ENCODE measurements at regions not wholly inside any gene's neighbourhood (a gene's known extent, or its start where the extent isn't known, plus 50 kb on each side); places are given as distances from the start of the nearest gene placed in this dataset.

DNA sequence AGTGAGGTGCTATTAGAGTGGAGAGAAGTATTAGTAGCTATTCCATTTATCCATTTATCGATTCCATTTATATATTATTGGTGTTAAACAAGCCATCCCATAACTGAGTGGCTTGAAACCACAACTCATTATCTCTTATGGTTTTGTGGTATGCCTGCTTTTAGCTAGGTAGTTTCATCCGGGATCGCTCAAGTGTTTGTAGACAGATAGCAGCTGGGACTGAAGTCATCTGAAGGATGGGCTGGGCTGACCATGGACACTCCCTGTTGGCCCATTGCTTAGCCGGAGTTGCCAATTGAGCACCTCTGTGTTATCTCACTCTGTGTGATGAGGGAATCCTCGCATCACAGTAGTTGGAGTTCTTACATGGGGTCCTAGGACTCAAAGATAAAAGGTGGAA is 622.5 kb downstream of the PLA2G4A start:
- no peak for DNase-seq

DNA sequence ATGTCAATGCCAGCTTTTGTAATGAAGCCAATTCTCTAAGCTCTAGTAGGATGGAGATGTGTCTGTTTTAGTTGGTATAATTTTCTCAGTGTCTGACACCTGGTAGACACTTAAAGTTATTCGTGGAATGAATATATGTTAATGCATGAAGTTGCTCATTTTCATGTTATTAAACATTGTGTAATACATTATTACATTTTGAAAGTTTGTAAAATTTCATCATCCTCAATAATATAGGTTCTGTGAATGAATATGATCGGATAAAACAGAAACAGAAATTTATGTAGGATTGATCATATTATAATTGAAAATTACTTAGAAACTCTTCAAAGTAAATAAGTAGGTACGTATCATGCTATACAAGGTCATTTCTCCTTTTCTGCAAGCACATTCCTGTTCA is 625.3 kb downstream of the PLA2G4A start:
- no peak for DNase-seq

DNA sequence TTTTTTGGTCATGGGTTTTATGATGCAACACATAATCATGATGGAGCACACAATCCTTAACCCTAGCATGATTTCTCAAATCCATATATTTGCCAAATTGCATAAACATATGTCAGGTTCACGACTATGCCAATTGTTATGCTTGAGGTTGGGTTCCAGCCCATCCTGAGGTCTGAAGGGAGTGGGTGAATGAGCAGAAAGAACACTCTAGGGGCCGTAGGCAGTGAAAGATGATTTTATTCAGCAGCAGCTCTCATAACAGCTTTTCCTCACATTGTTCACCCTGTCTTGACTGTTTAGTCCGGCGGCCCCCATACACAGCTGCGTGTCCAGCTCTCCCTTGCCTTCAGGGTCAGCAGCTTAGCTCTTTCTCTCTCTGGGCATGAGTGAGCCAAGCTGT is 627.7 kb downstream of the PLA2G4A start:
- no peak for DNase-seq

DNA sequence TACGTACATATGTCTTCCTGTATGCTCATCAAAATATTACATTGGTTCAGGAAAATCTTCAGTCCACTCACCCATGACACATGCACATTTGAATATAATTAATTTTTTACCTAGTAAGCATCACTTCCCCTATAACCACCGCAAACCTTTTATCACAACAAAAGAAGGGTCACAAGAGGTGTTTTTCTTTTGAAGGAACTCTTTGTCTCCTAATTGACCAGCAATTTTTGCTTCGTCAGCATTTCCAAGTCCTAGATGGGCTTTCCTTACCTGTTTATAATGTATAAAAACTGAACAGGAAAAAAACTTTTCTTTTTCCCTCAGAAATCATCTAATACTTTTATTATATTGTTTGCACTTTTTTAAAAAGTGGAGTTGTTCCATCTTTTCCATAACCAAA is 631.3 kb downstream of the PLA2G4A start:
- no peak for DNase-seq

DNA sequence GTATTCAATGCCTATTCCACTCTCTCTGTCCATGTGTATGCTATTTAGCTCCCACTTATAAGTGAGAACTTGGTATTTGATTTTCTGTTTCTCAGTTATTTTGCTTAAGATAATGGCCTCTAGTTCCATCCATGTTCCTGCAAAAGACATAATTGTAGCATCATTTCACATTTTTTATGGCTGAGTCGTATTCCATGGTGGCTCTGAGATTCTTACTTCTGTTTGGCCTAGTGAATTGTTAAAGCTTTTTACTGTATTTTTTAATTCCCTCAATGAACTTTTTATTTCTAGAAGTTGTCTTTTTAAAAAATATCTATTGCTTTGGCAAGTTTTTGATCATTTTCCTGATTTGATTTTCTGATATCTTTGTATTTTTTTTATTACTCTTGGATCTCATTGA is 635.6 kb downstream of the PLA2G4A start:
- DNase-seq, result no peak

DNA sequence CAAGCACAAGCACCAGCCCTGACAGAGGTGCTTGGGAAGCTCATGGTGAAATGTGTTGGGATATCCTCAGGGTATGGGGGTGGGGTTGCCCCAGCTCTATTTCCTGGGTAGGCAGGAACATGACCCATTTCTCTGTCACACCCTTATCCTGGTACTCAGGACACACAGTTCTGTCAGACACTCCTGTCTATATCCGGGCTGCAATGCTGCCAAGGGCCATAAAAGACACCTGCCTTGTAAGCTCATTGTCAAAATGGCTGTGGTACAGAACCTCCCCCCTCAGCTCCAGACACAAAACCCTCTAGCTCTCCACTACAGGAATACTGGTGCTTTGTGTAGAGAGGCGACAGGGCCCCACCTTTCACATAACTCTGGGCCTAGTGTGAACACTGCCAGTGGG is 636.7 kb downstream of the PLA2G4A start:
- DNase-seq, result no peak

DNA sequence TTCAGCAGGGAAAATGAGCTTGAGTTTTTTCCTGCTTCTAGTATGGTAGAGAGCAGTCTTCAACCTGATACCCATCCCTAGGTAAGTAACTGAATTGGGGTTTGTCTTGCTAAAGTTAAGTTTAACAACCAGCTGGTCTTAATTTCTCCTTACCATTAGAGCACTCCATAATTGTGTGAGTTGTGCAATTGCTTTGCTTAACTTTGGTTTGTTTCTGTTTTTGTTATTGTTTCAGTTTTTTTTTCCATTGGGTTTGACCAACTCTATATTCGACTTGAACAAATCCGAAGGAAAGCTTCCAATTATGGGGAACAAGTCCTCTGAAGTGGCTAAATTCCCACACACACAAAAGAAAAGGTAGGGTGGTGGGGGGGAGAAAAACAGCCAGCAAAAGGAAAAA is 641.1 kb downstream of the PLA2G4A start:
- DNase-seq, result no peak

DNA sequence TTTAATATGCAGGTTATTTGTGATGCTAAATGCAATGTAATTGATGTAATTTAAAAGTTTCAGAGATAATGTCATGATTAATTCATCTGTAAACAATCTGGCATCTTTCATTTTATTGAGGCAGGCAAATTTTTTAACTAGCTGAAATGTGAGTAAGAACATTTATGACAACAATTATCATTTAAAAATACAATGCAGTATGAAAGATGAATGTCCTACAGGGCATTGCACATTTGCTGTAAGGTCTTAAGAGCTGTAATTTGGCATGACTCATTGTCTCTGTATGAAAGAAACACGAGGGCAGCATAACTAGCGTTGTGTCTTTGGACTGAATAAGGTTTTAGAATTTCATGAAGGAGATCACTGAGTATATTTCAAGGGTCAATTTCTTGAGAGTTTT is 642.8 kb downstream of the PLA2G4A start:
- no peak for DNase-seq

DNA sequence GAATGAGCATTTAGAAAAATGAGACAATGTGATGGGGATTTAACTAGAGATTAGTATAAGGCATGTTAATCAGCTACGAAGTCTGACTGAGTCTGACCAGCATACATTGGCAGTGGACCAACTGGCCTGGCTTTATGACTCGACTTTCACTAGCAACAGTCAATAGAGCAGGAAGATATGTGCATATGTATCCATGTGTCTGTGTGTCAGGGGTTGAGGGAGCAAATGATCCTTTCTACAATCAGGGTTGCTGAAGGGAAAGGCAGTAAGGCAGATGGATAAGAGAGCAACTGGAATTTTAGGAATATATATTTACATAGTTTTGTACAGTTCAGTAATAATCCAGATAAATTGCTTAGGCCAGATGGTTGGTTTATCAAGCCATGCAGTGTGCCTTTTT is 645.6 kb downstream of the PLA2G4A start:
- no peak for DNase-seq

DNA sequence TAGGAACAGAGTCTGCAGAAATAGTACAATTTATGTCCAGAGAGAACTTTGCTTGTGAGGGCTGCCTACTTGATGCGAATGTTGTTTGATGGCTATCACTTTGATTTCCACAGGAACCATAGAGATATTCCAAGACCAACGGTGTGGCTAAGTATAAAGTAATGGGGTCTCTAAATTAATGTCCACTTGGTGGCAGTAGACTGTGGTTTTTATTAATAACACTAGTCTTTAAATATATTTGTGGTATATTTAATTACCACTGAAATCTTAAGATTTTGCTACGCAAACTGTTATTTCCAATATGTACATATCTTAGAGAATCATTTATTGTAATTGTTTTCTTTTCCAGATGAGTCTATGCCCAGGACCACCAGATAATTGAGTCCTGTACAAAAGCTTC is 647.9 kb downstream of the PLA2G4A start:
- no peak for DNase-seq

DNA sequence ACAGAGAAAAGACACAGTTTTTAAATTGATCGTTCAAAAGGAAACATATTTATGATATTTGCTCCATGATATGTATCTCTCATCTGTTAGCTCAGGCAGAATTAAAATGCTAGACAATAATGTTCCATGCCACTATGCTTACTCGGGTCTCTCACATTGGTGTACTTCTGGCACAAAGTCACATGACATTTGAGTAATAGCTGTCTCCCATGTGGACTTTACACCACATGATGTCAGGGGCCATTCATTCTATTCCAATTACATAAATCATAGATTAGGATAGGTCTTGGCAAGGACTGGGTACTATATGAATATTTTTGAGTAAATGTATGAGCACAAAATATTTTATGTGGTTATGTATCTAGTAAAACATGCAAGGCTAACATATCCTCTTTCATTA is 648.4 kb downstream of the PLA2G4A start:
- no peak for DNase-seq

DNA sequence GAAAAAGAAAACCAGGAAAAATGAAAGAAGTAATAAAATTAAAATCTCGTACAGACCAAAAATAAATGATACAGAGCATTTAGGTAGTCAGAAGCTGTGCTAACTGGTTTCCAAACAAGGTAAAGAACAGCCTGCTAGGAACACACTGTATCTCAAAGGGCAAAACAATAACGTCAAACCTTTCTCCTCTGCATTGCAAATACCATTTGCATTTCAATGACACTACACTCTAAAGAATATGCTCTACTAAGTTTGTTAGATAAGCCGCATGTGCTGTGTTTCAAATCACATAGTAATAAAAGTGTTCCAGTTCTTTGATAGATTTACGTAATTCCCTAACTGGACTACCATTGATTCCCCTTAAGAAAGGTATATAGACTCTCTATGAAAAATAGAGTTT is 648.8 kb downstream of the PLA2G4A start:
- DNase-seq, result no peak

DNA sequence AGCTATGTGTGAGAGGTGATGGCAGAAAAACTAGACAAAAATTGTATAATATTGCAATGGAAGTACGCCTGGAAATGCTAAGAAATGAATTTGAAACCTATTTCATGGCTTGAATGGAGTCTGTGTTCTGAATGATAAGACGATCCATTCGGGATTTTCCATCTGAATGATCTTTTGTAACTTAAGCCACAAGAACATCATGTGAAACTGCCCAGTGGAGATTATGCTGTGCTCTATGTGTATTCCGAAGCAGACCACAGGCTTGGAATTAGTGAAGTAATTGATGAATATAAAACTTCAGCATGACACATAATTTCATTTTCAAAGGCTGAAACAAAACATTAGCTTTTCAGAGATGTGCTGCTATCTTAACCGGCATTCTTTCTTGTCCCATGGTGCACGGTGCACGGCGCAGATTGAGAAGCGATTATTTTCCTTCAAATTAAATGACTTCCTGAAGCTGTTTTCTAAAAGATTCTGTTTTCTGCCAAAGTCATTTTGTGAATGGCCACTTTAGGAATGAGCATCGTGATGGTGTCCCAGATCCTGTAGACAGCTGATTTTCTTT is 652.9 kb downstream of the PLA2G4A start:
- no peak for DNase-seq

DNA sequence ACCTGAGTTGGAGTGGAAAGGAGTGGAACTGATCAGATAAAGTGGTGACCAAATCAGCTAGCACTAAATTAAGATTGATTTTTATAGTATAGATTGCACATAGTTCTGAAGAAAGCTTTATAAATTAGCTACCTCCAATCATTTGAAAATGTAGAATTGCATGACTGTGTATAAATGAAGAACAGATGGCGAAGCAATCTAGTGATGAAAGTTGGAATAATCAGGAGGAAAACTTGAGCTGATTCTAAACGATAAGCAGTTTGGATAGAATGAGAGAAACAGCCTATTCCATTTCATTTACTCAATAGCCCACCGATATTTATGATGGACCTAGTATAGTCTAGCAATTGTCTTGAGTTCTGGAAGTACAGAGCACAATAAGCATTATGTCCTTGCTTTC is 661.5 kb downstream of the PLA2G4A start:
- no peak for DNase-seq

DNA sequence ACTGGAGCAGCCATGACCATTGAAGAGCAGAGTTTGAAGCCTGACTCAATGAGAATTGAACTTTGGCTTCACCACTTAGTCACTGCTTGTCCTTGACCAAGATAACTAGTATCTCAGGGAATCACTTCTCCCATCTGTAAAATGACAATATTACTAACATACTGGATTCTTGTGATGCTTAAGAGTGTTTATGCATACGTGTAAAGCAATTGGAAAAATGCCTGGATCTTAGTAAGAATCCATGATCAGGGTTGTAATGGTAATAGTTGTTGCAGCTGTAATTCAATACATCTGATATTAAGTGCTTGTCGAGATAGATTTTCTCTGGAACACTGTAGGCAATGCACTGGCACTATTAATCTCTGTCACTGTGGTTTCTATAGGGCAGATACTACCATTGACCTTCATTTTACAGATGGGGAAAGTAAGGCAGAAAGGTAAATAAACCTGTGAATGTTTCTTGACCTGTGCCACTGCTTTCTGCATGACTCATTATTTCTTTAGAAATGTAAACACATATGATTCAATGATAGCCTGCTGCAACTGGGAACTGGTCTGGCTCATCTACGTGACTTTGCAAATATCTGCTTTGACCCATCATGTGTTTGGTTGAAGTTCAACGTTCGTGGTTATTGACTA is 662.5 kb downstream of the PLA2G4A start:
- DNase-seq, result no peak

DNA sequence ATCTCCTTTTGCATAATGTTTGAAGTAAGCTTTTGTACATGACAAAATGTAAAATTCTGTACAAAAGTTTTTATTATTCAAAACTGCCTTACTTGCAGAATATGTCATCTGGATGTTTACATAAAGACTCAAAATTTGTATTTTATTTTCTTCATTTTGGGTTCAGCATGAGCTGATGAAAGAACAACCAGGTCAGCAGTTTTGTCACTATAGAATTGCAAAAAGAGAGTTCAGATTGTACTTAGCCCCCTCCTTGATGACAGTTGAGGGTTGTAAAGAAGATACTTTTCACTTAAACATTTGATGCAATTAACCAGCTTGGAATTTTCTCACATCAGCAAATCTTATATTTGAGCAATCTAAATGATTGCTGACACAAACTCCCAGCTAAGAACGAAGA is 669.3 kb downstream of the PLA2G4A start:
- no peak for DNase-seq

DNA sequence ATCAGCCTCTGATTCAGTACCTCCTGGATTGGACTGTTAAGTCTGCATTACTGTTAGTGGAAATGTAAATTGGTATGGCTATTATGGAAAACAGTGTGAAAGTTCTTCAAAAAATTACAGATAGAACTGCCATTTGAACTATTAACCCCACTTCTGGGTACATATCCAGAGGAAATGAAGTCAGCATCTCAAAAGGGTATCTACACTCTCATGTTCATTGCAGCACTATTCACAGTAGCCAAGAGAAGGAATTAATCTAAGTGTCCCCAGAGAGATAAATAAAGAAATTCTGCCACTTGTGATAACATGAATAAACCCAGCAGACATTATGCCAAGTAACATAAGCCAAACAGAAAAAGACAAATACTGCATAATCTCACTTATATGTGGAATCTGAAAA is 676.0 kb downstream of the PLA2G4A start:
- no peak for DNase-seq

DNA sequence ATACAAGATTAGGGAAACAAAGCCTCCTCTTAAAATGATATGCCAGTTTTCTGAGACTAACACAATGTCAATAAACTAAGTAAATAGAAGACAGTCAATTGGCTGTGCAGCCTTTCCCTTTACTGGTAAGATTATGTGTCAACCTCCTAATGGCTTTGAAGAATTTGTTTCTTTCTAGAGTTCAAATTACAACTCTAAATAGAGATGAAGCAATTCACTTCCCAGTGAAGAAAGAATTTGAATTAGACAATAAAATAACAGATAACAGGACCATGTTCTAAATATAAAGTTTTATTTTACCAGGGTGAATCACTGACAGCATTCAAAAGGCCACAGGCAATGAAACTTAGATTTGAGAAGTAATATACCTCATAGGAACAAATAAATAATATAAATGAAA is 680.3 kb downstream of the PLA2G4A start:
- no peak for DNase-seq

DNA sequence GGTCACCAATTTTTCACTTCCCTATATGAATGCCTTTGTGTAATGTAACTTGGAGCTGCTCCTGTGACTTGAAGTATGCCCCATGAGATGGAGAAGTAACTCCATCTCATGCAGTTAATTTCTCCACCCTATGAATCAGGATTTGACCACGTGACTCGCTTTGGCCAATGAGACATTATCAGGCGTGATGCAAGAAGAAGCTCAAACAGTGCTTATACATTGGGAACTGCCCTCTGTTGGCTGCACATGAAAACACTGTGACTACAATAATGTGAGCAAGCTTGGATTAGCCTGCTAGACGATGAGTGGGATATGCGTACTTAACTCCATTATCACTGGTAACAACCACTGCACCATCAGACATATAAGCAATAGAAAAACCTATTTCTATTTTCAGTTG is 684.4 kb downstream of the PLA2G4A start:
- DNase-seq, result no peak

DNA sequence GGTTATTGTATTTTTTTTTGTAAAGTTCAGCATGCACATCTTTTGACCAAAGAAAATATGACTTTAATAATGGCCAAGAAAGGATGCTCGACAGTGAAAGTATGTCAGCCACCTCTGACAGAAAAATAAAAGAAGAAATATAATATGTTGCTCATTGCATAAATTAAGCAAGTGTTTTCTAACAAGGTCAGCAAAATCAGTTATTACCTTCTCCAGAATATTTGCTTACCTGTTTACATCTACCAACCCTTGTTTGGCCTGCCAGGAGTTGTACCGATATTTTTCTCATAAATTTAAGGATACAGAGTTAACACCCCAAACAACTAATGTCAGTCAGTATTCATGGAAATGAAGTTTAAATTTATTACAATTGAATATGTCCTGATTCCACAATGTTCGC is 685.4 kb downstream of the PLA2G4A start:
- DNase-seq, result no peak

DNA sequence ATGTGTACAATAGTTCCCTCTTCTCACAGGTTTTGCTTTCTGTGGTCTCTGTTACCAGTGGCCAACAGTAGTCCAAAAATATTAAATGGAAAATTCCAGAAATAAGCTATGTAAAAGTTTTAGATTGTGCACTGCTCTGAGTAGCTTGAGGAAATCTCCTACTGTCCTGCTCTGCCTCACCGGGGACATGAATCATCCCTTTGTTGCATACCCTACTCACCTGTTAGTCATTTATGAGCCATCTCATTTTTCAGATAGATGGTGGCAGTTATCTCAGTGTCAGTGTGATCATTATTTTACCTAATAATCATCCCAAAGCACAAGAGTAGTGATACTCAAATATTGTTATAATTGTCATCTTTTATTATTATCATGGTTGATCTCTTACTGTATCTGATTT is 688.1 kb downstream of the PLA2G4A start:
- no peak for DNase-seq

DNA sequence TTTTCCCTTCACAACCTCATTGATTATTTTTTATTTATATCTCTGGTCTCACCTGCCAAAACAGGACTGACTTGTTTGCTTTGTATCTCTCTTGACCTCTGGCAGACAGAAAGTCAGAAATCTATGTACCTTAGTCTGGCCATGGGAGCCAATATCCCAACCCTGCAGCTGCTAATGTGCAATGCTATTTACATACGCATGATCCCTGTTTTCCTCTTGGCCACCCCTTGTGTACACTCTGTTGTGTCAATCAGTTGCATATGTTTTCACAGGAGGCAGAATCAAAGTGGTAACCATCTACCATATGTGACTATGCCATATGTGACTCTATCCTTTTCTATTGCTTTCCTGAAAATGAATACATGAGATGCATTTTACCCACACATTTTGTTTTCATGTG is 688.8 kb downstream of the PLA2G4A start:
- DNase-seq, result no peak

DNA sequence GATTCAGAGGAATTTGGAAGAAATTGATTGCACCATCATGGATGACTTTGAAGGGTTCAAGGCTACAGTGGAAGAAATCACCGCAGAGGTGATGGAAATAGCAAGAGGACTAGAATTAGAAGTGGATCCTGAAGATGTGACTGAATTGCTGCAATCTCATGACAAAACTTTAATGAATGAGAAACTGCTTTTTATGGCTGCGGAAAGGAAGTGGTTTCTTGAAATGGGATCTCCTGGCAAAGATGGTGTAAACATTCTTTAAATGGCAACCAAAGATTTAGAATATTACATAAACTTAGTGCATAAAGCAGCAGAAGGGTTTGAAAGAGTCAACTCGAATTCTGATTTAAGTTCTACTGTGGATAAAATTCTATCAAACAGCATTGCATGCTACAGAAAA is 698.6 kb downstream of the PLA2G4A start:
- DNase-seq, result no peak

DNA sequence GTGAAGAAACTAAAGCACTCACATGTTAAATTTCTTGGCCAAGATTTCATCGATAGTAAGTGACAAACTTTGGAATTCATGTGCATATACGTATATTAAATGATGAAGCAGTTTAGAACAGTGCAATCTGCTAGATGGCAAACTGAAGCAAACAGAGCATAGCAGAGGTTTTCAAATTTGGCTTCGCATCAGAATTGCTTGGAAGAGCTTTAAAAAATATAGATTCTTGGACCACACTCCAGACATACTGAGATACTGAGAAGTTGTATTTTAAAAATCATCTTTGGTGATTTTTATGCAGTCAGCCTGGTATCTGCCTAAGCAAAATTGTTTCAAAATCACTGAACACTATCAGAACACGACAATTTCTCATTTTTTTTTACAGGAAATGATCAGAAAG is 709.2 kb downstream of the PLA2G4A start:
- no peak for DNase-seq

DNA sequence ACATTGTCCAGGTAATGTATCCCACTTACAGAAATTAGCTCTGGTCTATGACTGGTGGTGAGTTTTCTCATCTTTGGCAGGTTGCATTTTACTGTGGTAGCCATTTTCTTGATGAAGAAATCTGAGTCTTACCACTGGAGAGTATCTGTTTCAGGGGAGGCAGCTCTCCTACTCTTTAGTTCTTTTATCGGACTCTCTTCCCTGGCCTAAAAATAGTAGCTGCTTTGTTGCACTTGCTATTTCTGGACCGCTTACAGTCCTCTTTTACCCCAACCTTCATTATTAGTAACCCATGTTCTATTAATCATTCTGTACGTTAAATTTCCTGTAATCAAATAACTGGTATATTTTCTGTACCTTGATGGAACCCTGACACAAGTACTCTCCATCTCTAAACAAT is 720.8 kb downstream of the PLA2G4A start:
- no peak for DNase-seq

DNA sequence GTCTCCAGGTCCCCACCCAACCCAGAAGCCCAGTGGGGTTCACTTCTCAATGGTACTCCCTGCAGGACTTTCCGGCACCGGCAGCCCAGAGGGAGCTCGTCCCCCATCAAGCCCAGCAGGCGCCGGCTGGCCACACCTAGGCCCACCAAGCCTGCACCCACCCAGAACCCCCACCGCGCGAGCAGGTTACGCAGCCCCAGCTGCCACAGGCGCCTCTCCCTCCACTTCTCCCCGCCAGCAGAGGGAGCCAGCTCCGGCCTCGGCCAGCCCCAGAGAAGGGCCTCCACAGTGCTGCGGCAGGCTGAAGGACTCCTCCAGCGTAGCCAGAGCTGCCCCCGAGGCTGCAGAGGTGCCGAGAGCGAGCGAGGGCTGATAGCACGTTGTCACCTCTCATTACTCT is 722.3 kb downstream of the PLA2G4A start:
- no peak for DNase-seq

Data from activated CD4-positive, alpha-beta T cell treated with anti-CD3 and anti-CD28 coated beads, Interleukin-2, amount 50 U/mL, for 48 hours (primary cell).